ENCODE measurements at regions not wholly inside any gene's neighbourhood (a gene's known extent, or its start where the extent isn't known, plus 50 kb on each side); places are given as distances from the start of the nearest gene placed in this dataset.
"Not testable (repeated sequence)": the region's sequence is repeated elsewhere in the genome, so short reads cannot be mapped to it uniquely, and the experiment has no call there.

GRCh38 chr1:3998086-3998485 is 98.0 kb upstream of the C1orf174 start:
- no peak for TF ChIP-seq CTCF (IDR thresholded peaks at IDR 0.05)
- Mint-ChIP-seq H3K4me3 (no peak overlapping the region), H3K27ac (no peak overlapping the region), H3K36me3 (ENCODE audit: low read depth) (peaks cover 3% of the 10 kb centered on the region; the same call in 1 of the 2 replicates), H3K9me3 (peaks cover 67% of the 10 kb centered on the region), H3K4me1 (ENCODE audit: low read depth) (no peaks in the 10 kb centered on the region), H3K27me3 (ENCODE audit: insufficient read depth) (no peaks in the 10 kb centered on the region; the same call in none of the 2 replicates)
- DNase-seq: no peak

DNA sequence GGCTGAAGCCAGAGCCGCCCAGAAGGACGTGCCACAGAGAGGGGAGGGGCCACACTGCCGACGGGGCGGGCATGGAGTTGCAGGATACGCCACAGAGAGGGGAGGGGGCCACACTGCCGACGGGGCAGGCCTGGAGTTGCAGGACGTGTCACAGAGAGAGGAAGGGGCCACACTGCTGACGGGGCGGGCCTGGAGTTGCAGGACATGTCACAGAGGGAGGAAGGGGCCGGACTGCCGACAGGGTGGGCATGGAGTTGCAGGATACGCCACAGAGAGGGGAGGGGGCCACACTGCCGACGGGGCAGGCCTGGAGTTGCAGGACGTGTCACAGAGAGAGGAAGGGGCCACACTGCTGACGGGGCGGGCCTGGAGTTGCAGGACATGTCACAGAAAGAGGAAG is 99.4 kb upstream of the C1orf174 start:
- not testable (repeated sequence) for H3K4me3 Mint-ChIP-seq; H3K36me3 Mint-ChIP-seq (ENCODE audit: low read depth); H3K4me1 Mint-ChIP-seq (ENCODE audit: low read depth); DNase-seq; H3K27me3 Mint-ChIP-seq (ENCODE audit: insufficient read depth); H3K27ac Mint-ChIP-seq
- peaks cover 76% of the 10 kb centered on the region for H3K9me3 Mint-ChIP-seq

DNA sequence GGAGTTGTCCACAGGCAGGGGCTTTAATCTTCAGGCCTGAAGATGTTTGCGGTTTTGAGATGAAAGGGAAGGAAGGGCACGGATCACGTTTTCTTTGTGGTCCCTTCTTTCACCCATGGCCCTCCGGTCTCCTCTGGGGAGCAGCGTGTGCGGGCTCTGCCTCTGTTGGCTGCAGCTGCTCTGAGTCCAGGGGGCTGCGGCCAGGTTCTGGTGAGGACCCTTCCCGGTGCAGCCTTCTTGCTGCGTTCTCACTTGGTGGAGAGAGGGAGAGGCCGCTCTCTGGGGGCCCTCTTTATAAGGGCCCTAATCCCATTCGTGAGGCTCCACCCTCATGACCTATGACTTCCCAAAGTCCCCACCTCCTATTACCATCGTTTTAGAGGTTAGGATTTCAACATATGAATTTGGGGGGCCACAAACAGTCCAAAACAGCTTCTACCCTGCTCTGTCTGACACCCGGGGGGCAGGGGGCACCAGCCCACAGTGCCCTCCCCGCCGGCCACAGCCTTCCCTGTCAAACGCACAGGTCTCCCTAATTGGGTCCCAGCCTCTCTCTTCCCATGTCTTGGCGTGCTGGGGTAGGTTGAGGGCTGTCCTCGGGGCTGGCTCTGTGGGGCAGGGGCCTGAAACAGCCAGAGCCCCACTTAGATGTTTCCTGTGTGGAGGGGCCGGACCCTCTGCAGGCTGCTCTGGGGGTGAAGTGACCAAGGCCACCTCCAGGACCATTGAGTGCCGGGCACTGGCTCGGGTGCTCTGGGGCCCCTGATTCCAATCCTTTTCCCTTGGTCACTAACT is 100.1 kb upstream of the C1orf174 start:
- no peak for DNase-seq
- Mint-ChIP-seq H3K4me1 (ENCODE audit: low read depth) (no peaks in the 10 kb centered on the region), H3K27me3 (ENCODE audit: insufficient read depth) (no peaks in the 10 kb centered on the region; the same call in 1 of the 2 replicates), H3K27ac (no peak overlapping the region), H3K9me3 (peaks cover 82% of the 10 kb centered on the region), H3K4me3 (no peak overlapping the region), H3K36me3 (ENCODE audit: low read depth) (peaks cover 4% of the 10 kb centered on the region; the same call in 1 of the 2 replicates)
- TF ChIP-seq CTCF (IDR thresholded peaks at IDR 0.05): no peak

- TF ChIP-seq CTCF (IDR thresholded peaks at IDR 0.05): no peak
- Mint-ChIP-seq H3K27me3 (ENCODE audit: insufficient read depth) (no peaks in the 10 kb centered on the region; the same call in 1 of the 2 replicates), H3K4me3 (no peak overlapping the region), H3K4me1 (ENCODE audit: low read depth) (no peaks in the 10 kb centered on the region), H3K9me3 (peaks cover 81% of the 10 kb centered on the region), H3K36me3 (ENCODE audit: low read depth) (peaks cover 7% of the 10 kb centered on the region; the same call in 1 of the 2 replicates), H3K27ac (no peak overlapping the region)
- no peak for DNase-seq
Observed at GRCh38 chr1:4000811-4001251, 100.8 kb upstream of the C1orf174 start.

DNA sequence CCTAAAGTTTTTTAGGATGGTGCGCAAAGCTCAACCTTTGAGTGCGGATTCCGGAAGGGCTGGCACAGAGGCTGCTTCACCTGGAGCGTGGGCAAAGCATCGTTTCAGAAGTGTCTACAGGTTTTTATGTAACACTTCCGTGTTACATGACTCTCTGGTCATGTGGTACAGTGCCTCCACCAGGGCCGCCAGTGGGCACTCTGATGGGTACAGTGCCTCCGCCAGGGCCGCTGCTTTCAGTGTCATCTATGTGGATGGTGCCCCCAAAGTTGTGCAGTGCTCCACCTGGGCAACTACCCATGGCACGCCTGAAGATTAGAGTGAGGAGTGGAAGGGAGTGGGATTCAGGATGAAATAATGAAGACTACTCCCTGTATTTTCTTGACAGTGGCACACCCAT is 101.4 kb upstream of the C1orf174 start:
- Mint-ChIP-seq H3K4me3 (no peak overlapping the region), H3K4me1 (ENCODE audit: low read depth) (no peaks in the 10 kb centered on the region)
- no peak for DNase-seq

More for the DNA sequence above, 101.4 kb upstream of the C1orf174 start:
- Mint-ChIP-seq H3K9me3 (peaks cover 80% of the 10 kb centered on the region), H3K27ac (no peak overlapping the region), H3K36me3 (ENCODE audit: low read depth) (peaks cover 7% of the 10 kb centered on the region; the same call in 1 of the 2 replicates), H3K27me3 (ENCODE audit: insufficient read depth) (no peaks in the 10 kb centered on the region; the same call in 1 of the 2 replicates)
- TF ChIP-seq CTCF (IDR thresholded peaks at IDR 0.05): no peak
